ENCODE measurements at regions not wholly inside any gene's neighbourhood (a gene's known extent, or its start where the extent isn't known, plus 50 kb on each side); places are given as distances from the start of the nearest gene placed in this dataset.

DNA sequence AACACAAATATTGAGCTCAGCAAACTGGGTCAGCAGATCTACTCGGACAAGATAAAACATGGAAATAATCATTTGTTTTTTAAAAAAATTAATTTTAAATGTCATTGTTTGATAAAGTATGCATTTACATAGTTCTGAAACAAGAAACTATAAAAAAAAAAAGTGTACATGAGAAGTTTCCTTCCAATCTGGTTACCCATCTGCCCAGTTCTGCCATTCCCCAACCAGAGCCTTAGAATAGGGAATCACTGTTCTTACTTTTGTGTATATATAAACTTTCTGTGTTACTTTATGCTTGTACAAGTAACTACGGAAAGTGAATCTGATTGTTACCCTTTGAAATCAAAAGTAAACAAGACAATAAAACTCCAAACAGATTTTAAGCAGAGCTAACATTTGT lies 791.4 kb downstream of the HACE1 start:
- no peak overlapping the region for H3K4me3 ChIP-seq
- no peak overlapping the region for H3K27ac ChIP-seq
- H3K9me3 ChIP-seq (ENCODE audit: low read depth): no peaks in the 10 kb centered on the region
- no peaks in the 10 kb centered on the region for H3K27me3 ChIP-seq
- no peaks in the 10 kb centered on the region for H3K36me3 ChIP-seq
- TF ChIP-seq, protein P1, sequence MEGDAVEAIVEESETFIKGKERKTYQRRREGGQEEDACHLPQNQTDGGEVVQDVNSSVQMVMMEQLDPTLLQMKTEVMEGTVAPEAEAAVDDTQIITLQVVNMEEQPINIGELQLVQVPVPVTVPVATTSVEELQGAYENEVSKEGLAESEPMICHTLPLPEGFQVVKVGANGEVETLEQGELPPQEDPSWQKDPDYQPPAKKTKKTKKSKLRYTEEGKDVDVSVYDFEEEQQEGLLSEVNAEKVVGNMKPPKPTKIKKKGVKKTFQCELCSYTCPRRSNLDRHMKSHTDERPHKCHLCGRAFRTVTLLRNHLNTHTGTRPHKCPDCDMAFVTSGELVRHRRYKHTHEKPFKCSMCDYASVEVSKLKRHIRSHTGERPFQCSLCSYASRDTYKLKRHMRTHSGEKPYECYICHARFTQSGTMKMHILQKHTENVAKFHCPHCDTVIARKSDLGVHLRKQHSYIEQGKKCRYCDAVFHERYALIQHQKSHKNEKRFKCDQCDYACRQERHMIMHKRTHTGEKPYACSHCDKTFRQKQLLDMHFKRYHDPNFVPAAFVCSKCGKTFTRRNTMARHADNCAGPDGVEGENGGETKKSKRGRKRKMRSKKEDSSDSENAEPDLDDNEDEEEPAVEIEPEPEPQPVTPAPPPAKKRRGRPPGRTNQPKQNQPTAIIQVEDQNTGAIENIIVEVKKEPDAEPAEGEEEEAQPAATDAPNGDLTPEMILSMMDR (IDR thresholded peaks at IDR 0.05; ENCODE audit: low read depth, low read length): no peak
- H3K4me1 ChIP-seq (ENCODE audit: low read depth): no peaks in the 10 kb centered on the region
- DNase-seq (ENCODE audit: low read depth in 1 of 2, low spot score in 1 of 2): no peak

DNA sequence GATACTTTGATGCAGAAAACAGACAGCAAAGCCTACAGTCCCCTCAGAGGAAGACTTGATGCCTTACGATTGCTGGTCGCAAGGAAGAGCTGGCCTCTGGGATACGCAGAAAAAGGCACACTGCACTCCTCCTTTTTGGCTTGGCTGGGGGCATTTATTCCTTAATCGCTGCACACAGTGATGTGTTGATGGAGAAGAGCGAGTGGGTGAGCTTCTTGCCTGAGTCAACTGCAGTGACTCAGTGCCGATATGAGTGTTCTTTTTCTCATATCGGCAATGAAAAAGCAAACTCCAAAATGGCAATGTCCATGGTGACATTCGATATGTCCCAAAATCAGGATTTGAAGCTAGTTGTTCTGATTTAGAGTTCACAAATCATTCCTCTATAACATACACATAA lies 794.8 kb downstream of the HACE1 start:
- TF ChIP-seq, protein P1 (IDR thresholded peaks at IDR 0.05; ENCODE audit: low read depth, low read length): no peak
- Histone ChIP-seq H3K27ac (no peak overlapping the region), H3K27me3 (no peaks in the 10 kb centered on the region)

DNA sequence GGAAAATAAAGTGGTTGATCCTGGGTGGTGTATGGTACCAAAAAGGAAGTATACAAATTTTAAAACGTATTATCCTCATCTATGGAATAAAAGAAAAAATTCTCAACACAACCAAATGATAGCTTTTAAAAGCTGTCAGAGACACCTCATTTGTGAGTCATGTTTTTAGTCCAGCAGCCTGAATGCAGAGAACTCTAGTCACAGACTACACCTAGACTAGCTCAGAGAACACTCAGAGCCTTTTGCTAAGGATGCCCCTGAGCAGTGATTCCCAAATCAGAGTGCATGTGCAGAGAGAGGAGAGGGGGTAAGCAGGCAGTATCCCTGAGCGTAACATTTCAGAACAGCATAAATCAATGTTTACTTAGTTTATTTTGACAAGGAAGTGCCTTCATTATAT lies 809.3 kb downstream of the HACE1 start:
- H3K4me1 ChIP-seq (ENCODE audit: low read depth): no peaks in the 10 kb centered on the region
- no peak overlapping the region for H3K4me3 ChIP-seq
- no peaks in the 10 kb centered on the region for H3K9me3 ChIP-seq (ENCODE audit: low read depth)
- TF ChIP-seq, protein P1 (IDR thresholded peaks at IDR 0.05; ENCODE audit: low read depth, low read length): no peak
- DNase-seq (ENCODE audit: low read depth in 1 of 2, low spot score in 1 of 2): no peak
- H3K27me3 ChIP-seq: no peaks in the 10 kb centered on the region
- no peak overlapping the region for H3K27ac ChIP-seq
- H3K36me3 ChIP-seq: no peaks in the 10 kb centered on the region

More for the DNA sequence above, 794.8 kb downstream of the HACE1 start:
- Histone ChIP-seq H3K9me3 (ENCODE audit: low read depth) (no peaks in the 10 kb centered on the region), H3K36me3 (no peaks in the 10 kb centered on the region), H3K4me1 (ENCODE audit: low read depth) (no peaks in the 10 kb centered on the region), H3K4me3 (no peak overlapping the region)
- DNase-seq (ENCODE audit: low read depth in 1 of 2, low spot score in 1 of 2): no peak

DNA sequence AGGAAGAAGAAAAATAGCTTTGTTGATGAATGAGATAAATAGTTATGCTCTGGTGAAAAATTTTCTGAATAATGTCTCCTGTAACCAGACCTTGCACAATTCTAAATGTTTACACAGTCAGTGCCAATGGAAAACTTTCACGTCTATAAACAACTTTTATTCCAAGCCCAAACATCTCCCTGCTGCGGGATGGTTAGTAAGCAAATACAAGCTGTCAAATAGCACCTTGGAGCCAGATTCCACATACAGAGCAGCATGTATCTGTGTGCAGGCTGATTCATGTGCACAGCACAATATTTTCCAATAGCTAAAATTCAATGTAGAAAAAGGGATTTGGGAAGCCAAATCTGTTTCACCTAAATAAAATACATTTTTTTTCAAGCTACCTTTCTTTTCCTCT lies 813.3 kb downstream of the HACE1 start:
- no peak for DNase-seq (ENCODE audit: low read depth in 1 of 2, low spot score in 1 of 2)
- Histone ChIP-seq H3K36me3 (no peaks in the 10 kb centered on the region), H3K4me1 (ENCODE audit: low read depth) (no peaks in the 10 kb centered on the region), H3K27ac (no peak overlapping the region), H3K4me3 (no peak overlapping the region), H3K27me3 (no peaks in the 10 kb centered on the region), H3K9me3 (ENCODE audit: low read depth) (no peaks in the 10 kb centered on the region)
- TF ChIP-seq, protein P1 (IDR thresholded peaks at IDR 0.05; ENCODE audit: low read depth, low read length): no peak

DNA sequence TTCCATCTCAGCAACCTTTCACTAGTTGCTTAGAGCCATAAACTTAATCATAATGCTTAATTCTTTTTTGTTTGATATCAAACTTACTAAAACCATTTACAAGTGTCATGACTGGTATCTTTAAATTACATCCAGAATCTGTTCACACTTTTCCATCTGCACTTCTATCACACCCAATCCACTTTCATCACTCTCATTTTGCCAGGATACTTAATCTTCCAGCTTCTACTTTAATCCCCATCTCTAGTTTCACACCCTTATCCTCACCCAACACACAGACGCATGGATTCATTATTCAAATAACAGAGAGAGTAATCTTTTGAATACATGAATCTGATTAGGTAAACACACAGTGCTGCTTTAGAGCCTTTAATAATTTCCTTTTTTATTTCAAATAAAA lies 828.4 kb downstream of the HACE1 start:
- no peak for DNase-seq (ENCODE audit: low read depth in 1 of 2, low spot score in 1 of 2)
- H3K9me3 ChIP-seq (ENCODE audit: low read depth): no peaks in the 10 kb centered on the region
- H3K27ac ChIP-seq: no peak overlapping the region
- no peaks in the 10 kb centered on the region for H3K27me3 ChIP-seq
- H3K36me3 ChIP-seq: no peaks in the 10 kb centered on the region
- H3K4me1 ChIP-seq (ENCODE audit: low read depth): no peaks in the 10 kb centered on the region
- TF ChIP-seq, protein P1 (IDR thresholded peaks at IDR 0.05; ENCODE audit: low read depth, low read length): no peak
- H3K4me3 ChIP-seq: no peak overlapping the region

DNA sequence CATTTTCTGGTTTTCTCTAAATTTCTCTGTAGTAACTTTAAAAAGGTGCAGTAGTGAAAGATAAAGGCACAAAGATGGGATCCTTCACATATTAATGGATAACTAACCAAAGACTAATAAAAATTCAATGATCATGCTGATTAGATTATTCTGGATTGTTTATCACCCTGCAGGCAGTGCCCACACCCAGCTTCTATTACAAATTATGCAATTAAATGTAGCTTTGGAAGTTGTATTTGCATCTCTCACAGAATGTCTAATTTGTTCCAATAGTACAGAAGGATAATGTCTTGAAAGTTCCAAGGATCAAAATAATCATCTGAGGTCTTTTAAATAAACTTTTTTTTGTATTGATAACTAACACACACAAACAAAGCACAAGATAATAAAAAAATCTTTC lies 837.6 kb downstream of the HACE1 start:
- Histone ChIP-seq H3K36me3 (no peaks in the 10 kb centered on the region), H3K4me3 (no peak overlapping the region), H3K4me1 (ENCODE audit: low read depth) (no peaks in the 10 kb centered on the region), H3K27me3 (no peaks in the 10 kb centered on the region), H3K27ac (no peak overlapping the region), H3K9me3 (ENCODE audit: low read depth) (no peaks in the 10 kb centered on the region)
- DNase-seq (ENCODE audit: low read depth in 1 of 2, low spot score in 1 of 2): no peak
- TF ChIP-seq, protein P1 (IDR thresholded peaks at IDR 0.05; ENCODE audit: low read depth, low read length): no peak
